Tibial nerve (tissue), 4 donors: ENCODE measurements at regions not wholly inside any gene's neighbourhood (a gene's known extent, or its start where the extent isn't known, plus 50 kb on each side); places are given as distances from the start of the nearest gene placed in this dataset.

Experiments used
- CTCF ChIP-seq, 5 experiments: fragments of 200-600 bp in 3 of 5; fragments of 450-650 bp in 2 of 5; sonication (generic) in 3 of 5; IDR thresholded peaks; one replicate each; pipeline ENCODE4 v1.5.1; 2016 to 2019; ENCODE audit warnings: antibody characterized with exemption in 5 of 5, mild to moderate bottlenecking in 3 of 5, moderate library complexity in 2 of 5
- EP300 ChIP-seq, 2 donors: sonication (generic); formaldehyde crosslinking; IDR thresholded peaks; one replicate each; pipeline ENCODE4 v1.6.1; 2017; ENCODE audit warnings: antibody characterized with exemption in 2 of 2, mild to moderate bottlenecking in 1 of 2
- POLR2A ChIP-seq, 2 donors: fragments of 450-650 bp; IDR thresholded peaks; one replicate each; pipeline ENCODE4 v1.6.1; 2017; ENCODE audit warnings: antibody characterized with exemption in 2 of 2, mild to moderate bottlenecking in 2 of 2, moderate library complexity in 2 of 2

- no peak for TF ChIP-seq EP300 (IDR thresholded peaks at IDR 0.05)
- TF ChIP-seq CTCF (IDR thresholded peaks at IDR 0.05), result no peak
- TF ChIP-seq POLR2A (IDR thresholded peaks at IDR 0.05), result no peak
Measured at GRCh38 chr14:101155575-101155974, 252.1 kb upstream of the RTL1 start.
